Panc1 (cell line): ENCODE measurements at regions not wholly inside any gene's neighbourhood (a gene's known extent, or its start where the extent isn't known, plus 50 kb on each side); places are given as distances from the start of the nearest gene placed in this dataset.

ENCODE experiments used
- ATAC-seq: fragments of 200-7000 bp; cut with Tn5 transposase; 2 replicates; pipeline ENCODE4 v1.9.1; 2020; ENCODE audit warnings: mild to moderate bottlenecking, moderate library complexity
- BruUV-seq: library from RNA; stranded (reverse); fragments of 400-500 nt; replicated peaks from 2 replicates; lab custom pipeline; 2021; lab: Mats Ljungman, UMichigan
- CTCF ChIA-PET: fragments of 300-600 bp; sonication (Branson Sonifier 250); formaldehyde crosslinking; loops from one replicate; lab custom pipeline; 2022; ENCODE audit warnings: antibody characterized with exemption; lab: Charles Lee
- POLR2A ChIA-PET: fragments of 300-600 bp; sonication (Branson Sonifier 250); formaldehyde crosslinking; loops from one replicate; lab custom pipeline; 2022; ENCODE audit warnings: antibody characterized with exemption; lab: Charles Lee
- DNase-seq: peaks from one replicate; pipeline ENCODE4 v3.0.0-alpha.2; 2010; ENCODE audit warnings: low read depth, low spot score
- H3K27ac ChIP-seq: 2 replicates; pipeline ENCODE4 v1.5.1; 2011; ENCODE audit warnings: mild to moderate bottlenecking, low read length, inconsistent platforms
- H3K27me3 ChIP-seq: fragments of 200-500 bp; sonication (Bioruptor generic); 2 replicates; pipeline ENCODE4 v1.6.0; 2014; ENCODE audit warnings: low read length, inconsistent platforms; ENCODE audit not compliant: control insufficient read depth, insufficient read depth
- H3K36me3 ChIP-seq: fragments of 200-500 bp; sonication (Bioruptor generic); 2 replicates; pipeline ENCODE4 v1.5.1; 2014; ENCODE audit warnings: inconsistent platforms, mild to moderate bottlenecking, low read length, moderate library complexity; ENCODE audit not compliant: control insufficient read depth, insufficient read depth
- H3K4me1 ChIP-seq: 2 replicates; pipeline ENCODE4 v1.5.1; 2011; ENCODE audit warnings: inconsistent platforms, mild to moderate bottlenecking, low read length, moderate library complexity; ENCODE audit not compliant: control insufficient read depth, insufficient read depth
- H3K4me3 ChIP-seq, 2 experiments: 2 replicates each; pipeline ENCODE4 v1.5.1; 2011 to 2012; ENCODE audit warnings: low read depth in 2 of 2, low read length in 2 of 2, mild to moderate bottlenecking in 2 of 2, inconsistent platforms in 1 of 2, moderate library complexity in 1 of 2
- H3K9me3 ChIP-seq: fragments of 200-500 bp; sonication (Bioruptor generic); 2 replicates; pipeline ENCODE4 v1.5.1; 2014; ENCODE audit warnings: low read depth, mild to moderate bottlenecking, inconsistent platforms, low read length, moderate library complexity; ENCODE audit not compliant: control insufficient read depth, insufficient read depth
- POLR2AphosphoS5 ChIP-seq: IDR thresholded peaks from 2 replicates; pipeline ENCODE4 v1.6.1; 2012; ENCODE audit warnings: mild to moderate bottlenecking, low read depth, low read length, moderate library complexity
- SIN3A ChIP-seq: IDR thresholded peaks from 2 replicates; pipeline ENCODE4 v1.6.1; 2012; ENCODE audit warnings: low read depth, mild to moderate bottlenecking, low read length, moderate library complexity, borderline replicate concordance; ENCODE audit not compliant: insufficient read depth
- TCF7L2 ChIP-seq: IDR thresholded peaks from 2 replicates; pipeline ENCODE4 v1.6.1; 2011; ENCODE audit warnings: mild to moderate bottlenecking, low read depth, low read length, inconsistent platforms
- in situ Hi-C: cut with HindIII; loops from 2 replicates; pipeline ENCODE4 v1.10.0; 2016; ENCODE audit warnings: low sequenced_read_pairs, low pct_unique_long_range_greater_than_20kb
- intact Hi-C: fragments of 100-400 bp; cut with micrococcal nuclease; formaldehyde crosslinking; loops from one replicate; pipeline ENCODE4 v1.10.0; 2022; ENCODE audit not compliant: unreplicated experiment
- TF ChIP-seq, protein P1 (sequence below), 2 experiments: IDR thresholded peaks; 2 replicates each; pipeline ENCODE4 v1.6.1; 2011 to 2012; ENCODE audit warnings: low read depth in 2 of 2, control low read depth in 1 of 2, low read length in 1 of 2, mild to moderate bottlenecking in 1 of 2, moderate library complexity in 1 of 2; ENCODE audit not compliant: insufficient read depth in 1 of 2
- TF ChIP-seq, protein P2 (sequence below): fragments of 450-650 bp; IDR thresholded peaks from 2 replicates; pipeline ENCODE4 v1.5.1; 2017; ENCODE audit warnings: mild to moderate bottlenecking

DNA sequence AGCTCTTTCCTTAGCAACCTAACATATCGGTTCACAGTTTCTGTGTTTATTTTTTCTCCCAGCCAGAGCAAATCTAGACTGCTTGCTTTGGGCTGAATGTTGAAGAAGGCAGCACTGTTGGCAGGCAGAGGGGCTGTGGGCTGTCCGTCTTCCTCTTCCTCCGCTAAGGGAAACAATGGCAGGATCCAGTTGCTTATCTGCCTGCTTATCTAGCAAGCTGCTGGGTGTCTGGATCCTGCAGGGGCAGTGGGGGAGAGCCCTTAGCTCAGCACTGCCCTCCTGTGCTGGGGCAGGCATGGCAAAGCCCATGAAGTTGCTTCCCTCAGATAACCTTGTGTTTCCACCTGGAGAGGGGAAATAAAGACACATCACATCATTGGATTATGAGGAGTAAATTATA, 92.7 kb upstream of the CD93 start:
- H3K36me3 ChIP-seq: no peaks in the 10 kb centered on the region
- CTCF ChIA-PET: no interaction called here
- peaks cover 5% of the 10 kb centered on the region for H3K27me3 ChIP-seq
- no peak overlapping the region for H3K27ac ChIP-seq
- intact Hi-C loops: no loop called here
- no TSS peak for BruUV-seq
- H3K9me3 ChIP-seq: no peaks in the 10 kb centered on the region
- TF ChIP-seq TCF7L2 (no peak), SIN3A (no peak), POLR2AphosphoS5 (no peak)
- TF ChIP-seq, protein P1, sequence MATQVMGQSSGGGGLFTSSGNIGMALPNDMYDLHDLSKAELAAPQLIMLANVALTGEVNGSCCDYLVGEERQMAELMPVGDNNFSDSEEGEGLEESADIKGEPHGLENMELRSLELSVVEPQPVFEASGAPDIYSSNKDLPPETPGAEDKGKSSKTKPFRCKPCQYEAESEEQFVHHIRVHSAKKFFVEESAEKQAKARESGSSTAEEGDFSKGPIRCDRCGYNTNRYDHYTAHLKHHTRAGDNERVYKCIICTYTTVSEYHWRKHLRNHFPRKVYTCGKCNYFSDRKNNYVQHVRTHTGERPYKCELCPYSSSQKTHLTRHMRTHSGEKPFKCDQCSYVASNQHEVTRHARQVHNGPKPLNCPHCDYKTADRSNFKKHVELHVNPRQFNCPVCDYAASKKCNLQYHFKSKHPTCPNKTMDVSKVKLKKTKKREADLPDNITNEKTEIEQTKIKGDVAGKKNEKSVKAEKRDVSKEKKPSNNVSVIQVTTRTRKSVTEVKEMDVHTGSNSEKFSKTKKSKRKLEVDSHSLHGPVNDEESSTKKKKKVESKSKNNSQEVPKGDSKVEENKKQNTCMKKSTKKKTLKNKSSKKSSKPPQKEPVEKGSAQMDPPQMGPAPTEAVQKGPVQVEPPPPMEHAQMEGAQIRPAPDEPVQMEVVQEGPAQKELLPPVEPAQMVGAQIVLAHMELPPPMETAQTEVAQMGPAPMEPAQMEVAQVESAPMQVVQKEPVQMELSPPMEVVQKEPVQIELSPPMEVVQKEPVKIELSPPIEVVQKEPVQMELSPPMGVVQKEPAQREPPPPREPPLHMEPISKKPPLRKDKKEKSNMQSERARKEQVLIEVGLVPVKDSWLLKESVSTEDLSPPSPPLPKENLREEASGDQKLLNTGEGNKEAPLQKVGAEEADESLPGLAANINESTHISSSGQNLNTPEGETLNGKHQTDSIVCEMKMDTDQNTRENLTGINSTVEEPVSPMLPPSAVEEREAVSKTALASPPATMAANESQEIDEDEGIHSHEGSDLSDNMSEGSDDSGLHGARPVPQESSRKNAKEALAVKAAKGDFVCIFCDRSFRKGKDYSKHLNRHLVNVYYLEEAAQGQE (IDR thresholded peaks at IDR 0.05; ENCODE audit: insufficient read depth in 1 of 2, low read depth in 2 of 2, low read length in 1 of 2): no peak
- TF ChIP-seq, protein P2, sequence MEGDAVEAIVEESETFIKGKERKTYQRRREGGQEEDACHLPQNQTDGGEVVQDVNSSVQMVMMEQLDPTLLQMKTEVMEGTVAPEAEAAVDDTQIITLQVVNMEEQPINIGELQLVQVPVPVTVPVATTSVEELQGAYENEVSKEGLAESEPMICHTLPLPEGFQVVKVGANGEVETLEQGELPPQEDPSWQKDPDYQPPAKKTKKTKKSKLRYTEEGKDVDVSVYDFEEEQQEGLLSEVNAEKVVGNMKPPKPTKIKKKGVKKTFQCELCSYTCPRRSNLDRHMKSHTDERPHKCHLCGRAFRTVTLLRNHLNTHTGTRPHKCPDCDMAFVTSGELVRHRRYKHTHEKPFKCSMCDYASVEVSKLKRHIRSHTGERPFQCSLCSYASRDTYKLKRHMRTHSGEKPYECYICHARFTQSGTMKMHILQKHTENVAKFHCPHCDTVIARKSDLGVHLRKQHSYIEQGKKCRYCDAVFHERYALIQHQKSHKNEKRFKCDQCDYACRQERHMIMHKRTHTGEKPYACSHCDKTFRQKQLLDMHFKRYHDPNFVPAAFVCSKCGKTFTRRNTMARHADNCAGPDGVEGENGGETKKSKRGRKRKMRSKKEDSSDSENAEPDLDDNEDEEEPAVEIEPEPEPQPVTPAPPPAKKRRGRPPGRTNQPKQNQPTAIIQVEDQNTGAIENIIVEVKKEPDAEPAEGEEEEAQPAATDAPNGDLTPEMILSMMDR: no peak
- in situ Hi-C loops: no loop called here
- ATAC-seq (no peak), DNase-seq (no peak)
- no peaks in the 10 kb centered on the region for H3K4me1 ChIP-seq
- POLR2A ChIA-PET: no interaction called here
- H3K4me3 ChIP-seq: no peak overlapping the region

DNA sequence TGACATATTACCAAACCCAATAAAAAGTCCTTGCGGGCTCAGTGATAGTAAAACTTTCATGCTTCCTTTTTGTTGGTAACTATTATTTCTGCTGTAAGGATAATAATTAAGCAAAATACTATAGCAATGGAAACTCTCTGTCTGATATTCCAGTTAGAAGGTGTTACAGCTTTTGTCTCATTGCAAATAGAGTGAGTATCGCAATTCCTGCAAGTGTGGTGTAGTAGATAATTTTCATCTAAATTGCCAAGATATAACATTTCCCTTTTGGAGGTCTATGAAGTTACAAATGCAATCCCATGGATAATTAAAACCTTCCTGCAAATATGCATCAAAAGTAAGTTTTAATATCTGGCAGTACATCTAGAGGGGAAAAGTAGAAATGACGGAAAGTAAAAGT, 88.7 kb upstream of the CD93 start:
- ChIA-PET POLR2A (no interaction called here), CTCF (no interaction called here)
- Histone ChIP-seq H3K36me3 (no peaks in the 10 kb centered on the region), H3K27me3 (peaks cover 7% of the 10 kb centered on the region), H3K4me1 (no peaks in the 10 kb centered on the region), H3K27ac (no peak overlapping the region), H3K9me3 (no peaks in the 10 kb centered on the region), H3K4me3 (no peak overlapping the region)
- TF ChIP-seq, protein P1 (IDR thresholded peaks at IDR 0.05; ENCODE audit: insufficient read depth in 1 of 2, low read depth in 2 of 2, low read length in 1 of 2): no peak
- TF ChIP-seq, protein P2: no peak
- TF ChIP-seq TCF7L2: no peak
- no peak for TF ChIP-seq SIN3A
- TF ChIP-seq POLR2AphosphoS5: no peak
- ATAC-seq: no peak
- BruUV-seq: no TSS peak
- intact Hi-C loops (no loop called here), in situ Hi-C loops (no loop called here)
- no peak for DNase-seq
